ENCODE measurements at regions not wholly inside any gene's neighbourhood (a gene's known extent, or its start where the extent isn't known, plus 50 kb on each side); places are given as distances from the start of the nearest gene placed in this dataset.

DNA sequence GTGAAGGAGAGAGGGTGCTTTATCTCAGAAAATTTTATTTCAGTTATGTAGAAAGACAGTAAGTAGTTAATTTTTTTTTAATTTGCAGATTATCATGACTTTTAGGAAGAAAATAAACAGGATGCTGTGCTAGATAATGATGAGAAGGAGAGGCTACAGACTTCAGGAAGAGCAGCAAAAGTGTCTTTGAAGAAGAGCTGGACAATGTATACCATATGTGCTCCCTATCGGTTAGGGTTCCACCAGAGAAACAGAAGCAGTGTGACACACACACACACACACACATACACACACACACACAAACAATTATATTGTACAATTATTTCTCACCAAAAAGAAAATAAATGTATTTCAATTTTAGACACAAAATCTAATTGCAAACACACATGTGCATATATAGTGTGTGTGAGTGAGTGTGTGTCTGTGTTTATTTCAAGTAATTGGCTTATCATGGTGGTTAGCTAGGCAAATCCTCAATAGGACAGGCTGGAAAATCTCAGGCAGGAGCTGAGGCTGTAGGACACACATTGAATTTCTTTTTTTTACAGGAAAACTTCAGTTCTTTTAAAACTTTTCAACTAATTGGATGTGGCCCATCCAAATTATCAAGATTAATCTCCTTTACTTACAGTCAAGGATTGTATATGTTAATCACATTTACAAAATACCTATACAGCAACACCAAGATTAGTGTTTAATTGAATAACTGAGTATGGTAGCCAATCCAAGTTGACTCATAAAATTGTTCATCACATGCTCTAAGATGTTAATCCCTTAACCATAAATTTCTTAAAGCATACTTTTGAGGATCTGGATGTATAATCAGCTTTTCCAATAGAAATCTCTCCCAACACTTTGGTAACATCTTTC, 235.8 kb upstream of the DCN start:
- DNase-seq, result no peak

- no peak for DNase-seq
Observed at GRCh38 chr12:91417650-91418049, 235.0 kb upstream of the DCN start.

- no peak for DNase-seq
Observed at GRCh38 chr12:91414636-91415035, 232.0 kb upstream of the DCN start.

GRCh38 chr12:91413581-91414546, 231.2 kb upstream of the DCN start:
- no peak for DNase-seq

DNA sequence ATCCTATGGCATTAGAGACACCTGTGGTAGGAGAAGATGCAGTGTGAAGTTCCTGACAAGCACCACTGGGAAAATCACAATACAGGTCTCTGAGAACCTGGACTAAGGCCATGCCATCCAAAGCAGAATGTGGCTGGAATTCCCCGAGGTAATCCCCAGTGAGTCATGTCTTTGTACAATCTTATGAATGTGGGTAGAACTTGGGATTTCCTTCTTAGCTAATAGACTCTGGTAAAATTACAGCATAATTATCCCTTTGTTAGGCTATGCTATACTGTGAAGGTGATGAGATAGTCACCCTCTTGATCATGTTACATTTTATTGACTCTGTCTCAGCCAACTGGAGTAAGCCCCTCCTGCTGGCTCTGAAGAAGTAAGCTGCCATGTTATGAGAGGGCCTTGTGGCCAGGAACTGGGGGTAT, 224.3 kb upstream of the DCN start:
- DNase-seq, result no peak

DNA sequence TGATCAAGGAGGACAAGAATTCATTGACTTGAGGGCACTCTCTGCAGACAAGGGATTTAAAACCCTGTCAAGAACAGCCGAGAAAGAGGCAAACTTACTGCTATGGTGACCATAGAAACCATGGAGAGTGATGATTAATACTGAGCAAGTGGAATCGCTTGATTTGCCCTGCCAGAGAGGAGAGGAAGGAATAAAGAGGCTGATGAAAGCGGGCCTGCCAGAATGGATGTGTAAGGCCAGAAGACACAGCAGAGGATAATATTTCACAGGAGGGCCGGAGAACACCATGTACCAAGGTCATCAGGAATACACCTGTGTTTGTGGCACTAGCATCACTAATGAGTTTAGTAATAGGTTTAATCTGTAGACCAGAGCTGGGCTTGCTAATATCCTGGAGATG, 221.8 kb upstream of the DCN start:
- no peak for DNase-seq

DNA sequence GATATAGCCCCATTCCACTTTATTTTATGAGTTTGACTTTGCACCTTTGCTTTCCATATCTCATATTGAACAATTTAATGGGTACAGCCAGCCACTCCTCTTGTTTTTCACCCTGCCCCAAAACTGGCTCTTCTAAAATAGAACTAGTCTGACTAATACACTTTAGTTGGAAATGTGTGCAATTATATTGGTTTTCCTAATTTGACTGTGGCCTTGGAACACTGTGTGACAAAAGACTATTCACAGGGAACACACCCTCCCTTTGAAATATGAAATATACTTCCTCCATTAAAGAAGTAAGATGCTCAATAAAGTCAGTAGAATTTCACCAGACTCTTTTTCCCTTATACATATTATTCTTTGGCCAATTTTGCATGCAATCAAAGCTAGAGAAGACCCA, 218.6 kb upstream of the DCN start:
- no peak for DNase-seq

GRCh38 chr12:91400271-91400670, 217.7 kb upstream of the DCN start:
- no peak for DNase-seq

DNA sequence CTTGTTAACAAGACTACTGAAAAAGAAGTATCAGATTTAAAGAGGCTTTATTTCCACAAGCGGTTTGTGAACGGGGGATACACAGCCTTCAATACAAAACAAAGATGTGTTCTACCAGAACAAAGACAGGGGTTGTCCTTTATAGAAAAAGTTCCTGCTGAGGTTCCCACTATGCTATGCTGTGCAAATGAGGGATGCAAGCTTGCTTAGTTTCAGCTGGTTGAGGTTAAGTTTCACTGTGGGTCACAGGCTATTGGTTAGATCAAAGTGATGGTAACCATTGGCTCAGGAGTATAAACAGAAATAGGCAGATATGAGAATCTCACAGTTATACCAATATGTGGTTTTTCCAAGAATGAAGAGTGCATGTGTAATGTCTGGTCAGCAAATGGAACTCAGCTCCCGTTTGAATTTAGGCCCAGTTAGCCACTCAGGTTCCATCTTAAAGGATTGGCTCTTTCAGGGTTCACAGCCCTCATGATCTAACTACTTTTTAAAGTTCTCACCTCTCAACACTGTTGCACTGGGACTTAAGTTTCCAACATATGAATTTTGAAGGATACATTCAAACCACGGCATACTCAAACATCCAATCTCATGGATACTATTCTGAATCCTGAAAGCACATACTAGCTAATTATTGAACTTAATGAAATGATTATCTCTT, 215.4 kb upstream of the DCN start:
- DNase-seq, result no peak

- DNase-seq, result no peak
Observed at GRCh38 chr12:91396293-91396692, 213.7 kb upstream of the DCN start.

GRCh38 chr12:91395628-91396135, 213.1 kb upstream of the DCN start:
- DNase-seq, result no peak

DNA sequence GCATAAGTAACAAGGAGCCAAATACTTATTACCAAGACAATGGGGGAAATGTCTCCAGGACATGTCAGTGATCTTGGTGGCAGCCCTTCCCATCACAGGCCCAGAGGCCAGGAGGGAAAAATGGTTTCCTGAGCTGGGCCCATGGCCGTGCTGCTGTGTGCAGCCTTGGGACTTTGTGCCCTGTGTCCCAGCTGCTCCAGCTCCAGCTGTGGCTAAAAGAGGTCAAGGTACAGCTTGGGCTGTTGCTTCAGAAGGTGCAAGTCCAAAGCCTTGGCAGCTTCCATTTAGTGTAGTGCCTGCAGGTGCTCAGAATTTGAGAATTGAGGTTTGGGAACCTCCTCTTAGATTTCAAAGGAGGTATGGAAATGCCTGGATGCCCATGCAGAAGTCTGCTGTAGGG, 212.3 kb upstream of the DCN start:
- no peak for DNase-seq

DNA sequence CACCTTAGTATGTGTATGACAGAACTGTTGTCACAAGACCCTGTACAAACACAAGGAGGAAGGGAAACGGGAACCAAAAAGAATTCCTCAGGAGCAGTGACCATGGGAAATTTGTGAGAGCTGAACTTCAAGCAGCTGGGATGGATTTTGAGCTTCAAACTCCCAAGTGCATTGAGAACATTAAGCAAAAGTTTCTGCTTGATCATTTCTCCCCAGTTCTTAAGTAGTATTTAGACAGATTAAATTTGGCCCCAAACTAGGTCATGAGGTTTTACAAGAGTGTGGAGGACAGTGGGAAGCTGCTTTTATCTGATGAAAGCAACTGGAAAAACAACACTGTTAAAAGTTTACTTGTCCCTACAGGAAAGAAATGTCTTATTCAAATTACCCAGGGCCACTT, 206.0 kb upstream of the DCN start:
- DNase-seq, result no peak

- no peak for DNase-seq
Observed at GRCh38 chr12:91387461-91388134, 205.0 kb upstream of the DCN start.

- DNase-seq, result no peak
Observed at GRCh38 chr12:91384806-91385205, 202.2 kb upstream of the DCN start.

- DNase-seq, result no peak
Observed at GRCh38 chr12:91384366-91384765, 201.7 kb upstream of the DCN start.

DNA sequence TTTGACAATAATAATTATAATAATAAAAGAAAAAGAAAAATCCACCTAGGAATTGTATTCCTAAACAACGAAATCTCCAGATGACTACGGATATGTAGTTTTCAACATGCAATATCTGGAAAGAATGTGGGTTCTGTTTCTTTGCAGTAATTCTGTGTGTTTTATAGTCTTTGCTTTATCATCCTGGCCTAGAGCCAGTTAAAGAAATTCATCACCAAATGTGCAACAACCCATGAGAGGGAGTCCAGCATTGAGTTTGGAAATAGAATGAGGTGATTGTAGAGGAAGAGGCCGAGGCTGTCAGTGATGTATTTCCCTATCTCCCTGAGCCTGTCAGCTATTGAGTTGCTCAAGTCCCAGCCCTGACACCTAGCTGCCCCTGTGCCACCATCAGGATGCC, 200.5 kb upstream of the DCN start:
- no peak for DNase-seq

GRCh38 chr12:91382081-91382543, 199.5 kb upstream of the DCN start:
- DNase-seq, result peak; percentile 86

GRCh38 chr12:91381309-91381804, 198.7 kb upstream of the DCN start:
- no peak for DNase-seq

- no peak for DNase-seq
Observed at GRCh38 chr12:91380631-91381030, 198.0 kb upstream of the DCN start.

DNA sequence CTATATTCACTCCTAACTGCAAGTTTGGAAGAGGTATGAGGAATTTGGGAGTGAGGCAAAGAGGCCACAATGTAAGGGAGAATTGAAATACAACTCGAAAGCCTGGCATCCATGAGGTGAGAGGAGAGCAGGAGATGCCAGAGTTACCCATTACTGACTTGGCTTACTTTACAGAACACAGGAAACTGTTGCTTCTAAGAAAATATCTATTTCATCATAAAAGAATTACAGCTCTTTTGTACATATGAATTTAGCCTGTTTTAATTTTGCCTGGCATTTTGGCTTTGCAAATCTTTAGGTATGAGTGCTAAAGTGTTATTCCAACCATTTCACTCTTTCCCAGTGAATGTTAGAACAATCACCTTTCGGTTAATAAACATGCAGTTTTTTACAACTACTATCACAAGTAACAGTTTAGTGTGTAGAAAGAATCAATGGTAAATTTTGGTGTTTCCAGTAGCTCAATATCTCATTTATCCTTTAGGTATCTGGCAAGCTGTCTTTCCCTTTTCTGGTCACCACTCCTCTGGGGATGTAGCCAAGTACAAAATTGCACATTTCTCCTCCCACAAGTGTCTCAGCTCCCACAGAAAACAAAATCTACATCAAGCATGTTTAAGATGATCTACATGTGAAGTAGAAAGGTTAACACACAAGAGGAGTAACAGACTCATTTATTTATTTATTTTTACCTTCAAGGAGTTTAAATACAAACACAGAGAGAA, 196.6 kb upstream of the DCN start:
- no peak for DNase-seq

Data from activated T-cell treated with anti-CD3 and anti-CD28 coated beads, Interleukin-2, amount 50 U/mL, for 1 hour (primary cell).